ENCODE measurements at regions not wholly inside any gene's neighbourhood (a gene's known extent, or its start where the extent isn't known, plus 50 kb on each side); places are given as distances from the start of the nearest gene placed in this dataset.

DNA sequence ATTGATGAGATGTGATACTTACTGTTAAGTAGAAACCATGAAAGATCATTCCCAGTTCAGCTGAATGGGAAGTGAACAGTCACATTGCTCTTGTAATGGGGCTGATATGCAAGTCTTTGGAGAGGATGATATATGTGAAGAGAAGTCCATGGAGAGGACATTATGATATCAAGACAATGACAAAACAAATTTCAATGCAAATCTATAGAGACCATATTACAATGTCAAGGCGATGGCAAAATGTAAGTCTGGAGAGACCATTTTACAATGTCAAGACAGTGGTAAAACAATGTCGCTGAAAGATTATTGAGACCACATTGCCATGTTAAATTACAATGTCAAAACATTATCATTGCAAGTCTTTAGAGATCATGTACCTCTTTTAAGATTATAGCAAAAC is 277.1 kb upstream of the MEIS2 start:
- TF ChIP-seq, protein P1, sequence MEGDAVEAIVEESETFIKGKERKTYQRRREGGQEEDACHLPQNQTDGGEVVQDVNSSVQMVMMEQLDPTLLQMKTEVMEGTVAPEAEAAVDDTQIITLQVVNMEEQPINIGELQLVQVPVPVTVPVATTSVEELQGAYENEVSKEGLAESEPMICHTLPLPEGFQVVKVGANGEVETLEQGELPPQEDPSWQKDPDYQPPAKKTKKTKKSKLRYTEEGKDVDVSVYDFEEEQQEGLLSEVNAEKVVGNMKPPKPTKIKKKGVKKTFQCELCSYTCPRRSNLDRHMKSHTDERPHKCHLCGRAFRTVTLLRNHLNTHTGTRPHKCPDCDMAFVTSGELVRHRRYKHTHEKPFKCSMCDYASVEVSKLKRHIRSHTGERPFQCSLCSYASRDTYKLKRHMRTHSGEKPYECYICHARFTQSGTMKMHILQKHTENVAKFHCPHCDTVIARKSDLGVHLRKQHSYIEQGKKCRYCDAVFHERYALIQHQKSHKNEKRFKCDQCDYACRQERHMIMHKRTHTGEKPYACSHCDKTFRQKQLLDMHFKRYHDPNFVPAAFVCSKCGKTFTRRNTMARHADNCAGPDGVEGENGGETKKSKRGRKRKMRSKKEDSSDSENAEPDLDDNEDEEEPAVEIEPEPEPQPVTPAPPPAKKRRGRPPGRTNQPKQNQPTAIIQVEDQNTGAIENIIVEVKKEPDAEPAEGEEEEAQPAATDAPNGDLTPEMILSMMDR (conservative IDR thresholded peaks at IDR 0.05 in 1 of 2, IDR thresholded peaks at IDR 0.05 in 1 of 2; ENCODE audit: low read depth in 1 of 2, low read length in 2 of 2): no peak
- TF ChIP-seq EZH2 (IDR thresholded peaks at IDR 0.05; ENCODE audit: low read length, missing control alignments): no peak

Measured in fibroblast of lung (primary cell).